Muscle of back (tissue), 3 donors: ENCODE measurements at regions not wholly inside any gene's neighbourhood (a gene's known extent, or its start where the extent isn't known, plus 50 kb on each side); places are given as distances from the start of the nearest gene placed in this dataset.

Source experiments
- DNase-seq, 3 donors: peaks; one replicate each; pipeline versions ENCODE4 v3.0.0 to v3.0.0-alpha.2; 2013

GRCh38 chr4:60745800-60746571 lies 454.1 kb upstream of the ADGRL3 start:
- no peak for DNase-seq

- DNase-seq: no peak
Measured at GRCh38 chr4:60750962-60751361, 449.2 kb upstream of the ADGRL3 start.

GRCh38 chr4:60757986-60758680 lies 442.0 kb upstream of the ADGRL3 start:
- DNase-seq: no peak

- DNase-seq: no peak
Measured at GRCh38 chr4:60759518-60760245, 440.4 kb upstream of the ADGRL3 start.

DNA sequence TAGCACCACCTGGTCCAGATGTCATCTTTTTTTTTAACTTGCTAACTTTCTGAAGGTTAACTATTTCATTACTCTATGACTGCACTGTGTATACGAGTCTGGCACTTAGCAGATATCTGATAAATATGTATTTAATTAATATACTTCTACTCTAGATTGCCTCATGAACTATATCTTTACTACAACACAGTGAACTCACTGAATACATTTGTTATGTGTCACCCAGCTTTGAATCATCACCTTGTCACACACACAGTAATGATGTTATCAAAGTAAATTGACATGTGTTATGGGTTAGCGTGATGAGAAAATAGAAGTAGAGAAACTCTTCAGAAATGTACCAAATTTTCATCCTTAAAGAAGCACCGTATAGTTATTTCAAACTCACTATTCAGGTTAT lies 419.3 kb upstream of the ADGRL3 start:
- DNase-seq: peak in 1 of 3 donors; percentile 19

- DNase-seq: no peak
Measured at GRCh38 chr4:60790608-60791007, 409.5 kb upstream of the ADGRL3 start.

GRCh38 chr4:60794372-60794771 lies 405.8 kb upstream of the ADGRL3 start:
- no peak for DNase-seq

- DNase-seq: no peak
Measured at GRCh38 chr4:60799214-60799613, 400.9 kb upstream of the ADGRL3 start.

DNA sequence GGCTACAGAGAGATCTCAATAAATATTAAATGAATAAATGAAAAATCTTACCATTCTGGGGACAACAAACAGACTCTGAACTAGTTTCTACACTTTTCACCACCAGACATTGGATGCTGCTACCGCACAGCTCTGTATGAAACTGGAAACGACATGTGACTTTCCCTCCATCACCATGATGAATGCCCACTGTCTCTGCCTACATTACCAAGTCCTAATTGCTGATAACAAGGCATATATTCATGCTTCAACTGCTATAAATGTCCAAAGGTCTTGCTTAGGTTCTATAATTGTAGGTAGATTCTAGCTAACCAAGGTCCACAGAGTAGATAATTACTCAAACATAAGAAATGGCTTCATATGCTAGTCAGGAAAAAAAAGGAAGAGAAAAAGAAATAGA lies 399.4 kb upstream of the ADGRL3 start:
- DNase-seq: no peak

DNA sequence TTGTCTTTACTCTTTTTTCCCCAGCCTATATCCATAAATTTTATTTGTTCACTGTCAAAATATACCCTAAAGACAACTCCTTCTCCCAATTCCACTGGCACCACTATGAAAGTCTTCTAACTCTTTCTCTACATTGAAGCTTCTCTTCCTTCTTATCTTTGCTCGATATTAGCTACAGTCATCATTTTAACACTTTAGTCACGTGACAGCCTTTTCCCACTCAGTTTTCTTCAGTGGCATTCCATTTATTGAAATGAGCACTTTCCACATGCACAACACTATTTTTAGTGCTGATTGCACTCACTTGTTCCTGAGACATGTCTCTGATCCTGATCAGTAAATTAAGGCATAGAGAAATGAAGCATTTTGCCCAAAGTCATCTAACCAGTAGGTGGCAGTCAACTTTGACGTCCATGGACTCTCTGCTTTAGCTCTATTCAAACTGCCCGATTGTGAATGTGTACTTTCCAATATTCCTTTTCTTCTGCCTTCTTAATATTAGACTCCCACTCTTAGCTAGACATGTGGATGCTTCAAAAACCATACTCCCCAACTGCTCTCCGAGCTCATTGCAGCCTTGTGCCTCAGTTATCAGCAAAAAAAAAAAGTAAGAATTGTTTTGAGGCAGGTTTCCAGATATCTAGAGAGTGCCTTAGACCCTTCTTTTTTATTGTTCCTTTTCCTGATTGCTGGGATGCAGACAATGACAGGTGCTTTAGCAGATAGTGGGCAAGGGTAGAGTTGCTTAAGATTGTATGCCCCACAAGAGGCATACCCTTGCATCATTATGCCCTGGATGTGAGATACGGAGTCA lies 394.4 kb upstream of the ADGRL3 start:
- DNase-seq: peak; percentile 2 to 31 (median 16)

GRCh38 chr4:60808726-60809485 lies 391.2 kb upstream of the ADGRL3 start:
- peak; percentile 11 to 81 (median 60) for DNase-seq

DNA sequence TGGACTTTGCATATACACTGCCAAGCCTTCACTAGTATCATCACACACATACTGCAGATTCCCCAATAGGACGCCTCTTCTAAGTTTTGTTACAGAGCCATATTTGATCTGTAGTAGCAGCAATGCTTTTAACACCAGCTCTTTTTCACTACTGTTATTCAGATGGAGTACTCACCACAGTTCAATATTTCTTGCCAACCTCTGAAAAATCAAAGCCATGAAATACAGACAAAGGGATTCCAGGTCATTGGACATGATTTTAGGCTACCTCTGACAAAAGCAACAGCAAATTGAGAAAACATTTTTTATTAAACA lies 390.7 kb upstream of the ADGRL3 start:
- peak; percentile 23 to 85 (median 56) for DNase-seq

- peak in 1 of 3 donors; percentile 10 for DNase-seq
Measured at GRCh38 chr4:60812811-60813210, 387.3 kb upstream of the ADGRL3 start.

- DNase-seq: no peak
Measured at GRCh38 chr4:60814549-60814948, 385.6 kb upstream of the ADGRL3 start.

DNA sequence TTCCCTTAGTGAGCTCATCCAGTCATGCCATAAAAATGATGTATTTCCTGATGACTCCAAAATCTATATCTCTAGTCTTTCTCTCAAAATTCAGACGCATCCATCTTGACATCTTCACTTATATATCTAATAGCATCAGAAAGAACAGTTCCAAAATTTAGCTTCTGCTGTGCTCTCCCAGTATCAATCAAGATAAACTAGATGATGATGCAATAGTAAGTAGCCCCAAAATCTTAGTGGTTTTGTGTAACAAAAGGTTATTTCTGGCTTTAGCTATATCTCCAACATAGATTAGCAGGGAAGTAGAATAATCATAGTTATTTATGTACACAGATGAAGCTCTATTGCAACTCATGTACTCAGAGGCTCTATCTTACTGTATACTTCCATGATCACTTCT lies 382.5 kb upstream of the ADGRL3 start:
- no peak for DNase-seq

- DNase-seq: no peak
Measured at GRCh38 chr4:60822986-60823385, 377.1 kb upstream of the ADGRL3 start.

DNA sequence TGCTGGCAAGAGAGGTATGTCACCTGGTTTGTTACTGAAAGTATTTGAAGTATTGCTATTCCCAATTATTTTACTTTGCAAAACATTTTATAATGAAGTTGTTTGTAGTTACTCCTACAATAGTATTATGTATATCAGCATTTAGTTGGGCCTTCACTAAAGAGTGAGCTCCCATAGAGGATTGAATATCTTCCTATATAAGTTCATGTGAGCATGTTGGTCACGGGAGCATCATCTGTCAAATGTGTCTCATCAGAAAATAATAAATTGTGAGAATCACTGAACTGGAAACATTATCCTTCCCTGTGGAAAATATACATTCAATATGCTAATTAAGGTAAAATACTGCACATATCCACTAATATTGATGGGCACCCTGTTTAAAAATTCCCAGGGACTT lies 360.1 kb upstream of the ADGRL3 start:
- DNase-seq: no peak

- DNase-seq: no peak
Measured at GRCh38 chr4:60846678-60847077, 353.4 kb upstream of the ADGRL3 start.

DNA sequence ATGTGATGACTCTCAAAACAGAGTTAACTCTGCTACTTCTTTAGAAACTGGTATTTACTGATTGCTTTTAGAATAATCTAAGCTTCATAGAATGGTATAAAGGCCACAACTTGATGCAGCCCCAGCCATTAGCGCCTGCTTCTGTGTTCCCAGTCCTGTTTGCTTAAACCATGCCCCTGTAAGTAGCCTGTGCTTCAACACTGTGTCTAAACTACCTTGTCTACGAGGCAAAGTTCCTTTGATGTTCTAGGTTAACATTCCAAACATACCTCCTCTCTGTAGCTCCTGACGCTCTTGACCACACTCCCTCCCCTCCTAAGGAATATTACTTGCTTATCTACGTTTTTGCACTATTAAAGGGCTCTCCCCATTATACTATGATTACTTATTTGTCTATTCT lies 352.5 kb upstream of the ADGRL3 start:
- no peak for DNase-seq

DNA sequence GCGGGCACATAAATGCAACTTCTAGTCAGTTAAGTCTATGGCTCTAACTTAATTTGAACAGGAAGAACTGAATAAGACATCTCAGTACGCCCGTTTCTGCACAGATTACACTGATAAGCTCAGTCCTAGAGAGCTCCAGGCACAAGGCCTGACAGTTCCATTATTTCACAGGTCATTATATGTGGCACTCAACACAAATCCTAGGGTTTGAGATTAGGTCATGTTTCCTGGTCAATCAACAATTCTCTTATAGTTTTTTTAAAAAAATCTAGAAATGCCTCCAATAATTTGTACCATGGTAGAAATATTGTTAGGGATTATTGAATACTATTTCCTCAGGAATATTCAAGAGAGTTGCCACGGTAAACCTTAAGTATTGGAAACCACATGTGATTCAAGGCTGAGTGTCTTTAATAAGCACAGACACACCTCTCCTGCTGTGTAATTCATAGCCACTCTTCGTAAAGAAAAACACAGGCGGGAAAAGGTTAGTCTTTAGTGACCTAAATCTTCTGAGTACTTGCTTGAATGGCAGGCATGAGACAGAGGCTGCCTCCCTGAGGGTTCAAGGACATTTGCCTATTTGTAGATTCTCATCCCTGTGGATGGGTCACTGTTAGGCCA lies 342.9 kb upstream of the ADGRL3 start:
- no peak for DNase-seq

GRCh38 chr4:60863442-60863841 lies 336.7 kb upstream of the ADGRL3 start:
- DNase-seq: no peak
